HG03521 (cell line): ENCODE measurements at regions not wholly inside any gene's neighbourhood (a gene's known extent, or its start where the extent isn't known, plus 50 kb on each side); places are given as distances from the start of the nearest gene placed in this dataset.

Experiments
- ATAC-seq: cut with Tn5 transposase; IDR thresholded peaks from one replicate; pipeline ENCODE4 v1.9.1; 2021; ENCODE audit warnings: mild to moderate bottlenecking, moderate library complexity; ENCODE audit not compliant: unreplicated experiment

DNA sequence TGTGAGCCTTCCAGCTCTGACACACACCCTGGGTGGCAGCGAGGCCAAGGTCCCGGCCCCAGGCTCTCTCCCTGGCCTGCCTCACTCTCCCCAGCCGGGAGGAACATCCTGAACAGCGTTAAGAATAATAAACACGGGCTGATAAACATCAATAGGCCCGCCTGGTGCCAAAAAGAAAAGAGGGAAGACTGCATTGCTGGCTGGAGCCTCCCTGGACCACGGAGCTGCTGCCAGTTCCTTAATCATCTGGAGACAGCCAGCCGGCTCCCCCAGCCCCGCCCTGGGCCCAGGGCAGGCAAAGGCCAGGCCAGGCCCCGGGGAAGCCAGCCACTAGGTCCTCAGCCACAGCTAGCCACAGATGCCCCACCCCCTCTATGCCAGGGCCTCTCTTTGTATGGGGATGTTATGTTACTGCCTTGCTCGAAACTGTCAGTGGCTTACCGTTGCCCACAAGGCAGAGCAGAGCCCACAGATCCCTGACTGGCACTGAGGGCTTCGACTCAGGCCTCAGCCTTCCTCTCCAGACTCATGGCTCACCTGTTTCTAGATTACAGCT lies 293.7 kb downstream of the DYSF start:
- no peak for ATAC-seq

DNA sequence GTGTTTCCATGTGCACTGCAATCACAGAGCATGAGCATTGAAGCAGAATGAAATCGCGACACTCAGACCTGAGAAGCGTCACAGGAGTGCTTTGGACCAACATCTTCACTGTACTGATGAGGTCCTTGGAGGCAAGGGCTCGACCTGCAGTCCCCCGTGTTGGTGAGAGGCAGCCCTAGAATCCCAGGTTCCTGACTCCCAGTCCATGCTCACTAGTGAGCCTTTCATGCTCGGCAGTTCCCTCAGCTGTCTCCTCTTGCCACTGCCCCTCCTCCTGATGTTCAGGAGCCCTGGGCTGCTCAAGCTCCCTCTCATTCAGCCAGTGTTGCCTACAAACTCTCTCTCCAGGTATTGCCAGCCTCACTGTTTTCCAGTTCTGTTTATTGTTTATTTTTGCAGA lies 291.4 kb downstream of the DYSF start:
- ATAC-seq: no peak

DNA sequence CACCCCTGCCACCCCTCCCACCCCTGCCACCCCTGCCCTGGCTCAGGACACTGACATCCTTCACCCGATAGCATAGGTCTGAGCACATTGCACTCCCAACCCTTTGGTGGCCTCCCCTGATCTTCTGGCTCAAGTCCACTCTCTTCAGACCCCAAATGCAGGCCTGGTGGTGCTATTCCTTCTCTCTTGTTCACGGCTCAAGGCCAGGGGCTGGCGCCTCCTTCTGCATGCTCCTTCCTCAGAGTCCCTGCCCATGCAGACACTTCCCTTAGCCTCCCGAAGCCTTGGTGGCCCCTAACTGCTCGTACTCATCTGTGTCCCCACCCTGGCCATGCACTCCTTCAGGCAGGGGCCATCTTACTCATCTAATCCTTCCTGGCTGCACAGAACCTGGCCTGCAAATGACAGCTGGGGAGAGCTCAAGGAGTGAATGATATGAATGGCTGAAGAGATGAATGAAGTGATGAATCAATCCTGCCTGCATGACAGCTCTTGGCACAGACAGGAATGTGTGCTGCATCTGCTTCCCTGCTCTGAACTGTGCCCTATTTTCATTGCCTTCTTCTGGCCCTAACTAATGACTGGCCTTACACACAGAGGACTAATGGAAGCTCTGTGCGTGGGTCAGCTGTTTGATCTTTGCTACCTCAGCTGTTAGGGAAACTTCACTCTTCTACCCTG lies 290.8 kb downstream of the DYSF start:
- no peak for ATAC-seq

DNA sequence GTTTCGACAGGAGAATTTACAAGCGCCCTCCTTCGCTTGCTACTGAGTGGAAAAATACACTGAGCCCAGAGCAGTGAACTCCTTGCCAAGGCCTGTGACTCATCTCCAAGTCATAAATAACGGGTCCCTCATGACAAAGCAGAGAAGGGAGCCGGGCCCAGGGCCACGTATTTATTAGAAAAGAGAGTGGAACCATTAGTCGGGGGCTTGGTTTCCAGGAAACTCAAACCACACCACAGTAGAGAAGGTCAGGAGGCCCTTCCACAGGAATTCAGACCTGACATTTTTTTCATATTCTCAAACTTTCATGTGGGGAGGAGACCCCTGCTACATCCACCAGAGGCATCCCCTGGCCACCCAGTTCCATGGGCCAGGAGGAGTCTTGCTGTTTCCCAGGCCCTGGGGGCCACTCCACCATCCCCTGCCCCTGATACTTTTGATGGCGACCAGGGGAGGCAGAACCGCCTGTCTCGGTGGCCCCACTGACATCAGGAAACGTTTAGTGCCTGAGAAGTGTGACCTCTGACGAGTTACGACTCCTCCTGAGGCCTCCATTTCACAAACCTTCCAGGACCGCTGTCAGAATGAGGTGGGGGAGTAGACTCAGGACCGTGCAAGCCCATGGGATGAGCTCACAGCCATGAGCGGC lies 289.7 kb downstream of the DYSF start:
- ATAC-seq: no peak

DNA sequence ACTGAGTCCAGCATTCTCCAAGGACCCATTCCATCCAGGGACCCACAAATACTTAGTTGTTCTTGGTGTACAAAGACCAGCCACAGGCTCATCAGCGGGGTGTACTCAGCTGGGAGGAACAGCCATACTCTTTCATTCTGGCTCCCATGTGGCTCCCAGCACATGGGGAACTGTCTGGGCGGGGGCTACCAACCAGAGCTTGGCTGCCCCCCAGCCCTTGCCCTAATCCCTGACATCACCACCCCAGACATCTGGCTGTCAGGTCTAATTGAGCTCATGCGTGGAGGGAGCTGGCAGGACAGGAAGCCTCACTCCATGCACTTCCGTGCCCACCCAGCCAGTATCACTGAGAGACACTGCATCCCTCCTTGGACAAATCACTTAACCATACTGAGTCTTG lies 283.6 kb downstream of the DYSF start:
- no peak for ATAC-seq

DNA sequence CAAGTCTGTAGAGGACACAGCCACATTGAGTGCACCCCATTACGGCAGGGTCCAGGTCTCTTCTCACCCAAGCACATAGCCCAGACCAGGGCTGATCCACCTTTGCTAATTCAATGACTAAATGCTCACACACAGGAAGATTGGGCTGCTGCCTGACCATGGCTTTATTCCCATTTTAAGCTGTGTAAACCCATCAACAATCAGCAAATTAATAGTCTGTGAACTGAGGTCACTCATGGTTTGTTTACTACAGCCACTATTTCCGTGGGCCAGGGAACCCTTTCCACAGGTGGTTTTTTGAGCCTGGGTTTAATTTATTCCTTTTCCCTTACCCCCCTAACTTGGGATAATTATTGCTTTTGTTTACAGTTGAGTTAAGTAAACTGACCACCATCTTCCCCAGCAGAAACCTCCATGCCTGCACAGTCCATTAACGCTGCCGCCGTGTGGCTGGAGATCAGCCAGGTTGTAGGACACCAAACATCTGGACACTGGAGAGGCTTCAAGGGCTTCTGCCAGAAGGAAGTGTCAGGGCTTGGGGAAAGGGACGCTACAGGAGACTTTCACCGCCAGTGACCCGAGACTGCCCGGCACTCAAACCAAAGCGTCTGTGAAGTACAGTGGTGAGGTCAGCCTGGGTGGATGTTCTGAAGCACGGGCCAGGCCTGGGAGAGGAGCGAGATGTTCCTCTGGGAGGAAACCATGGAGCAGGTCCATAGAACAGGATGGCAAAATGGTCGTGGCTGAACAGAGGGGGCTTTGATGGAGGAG lies 282.9 kb downstream of the DYSF start:
- no peak for ATAC-seq
